H1 (cell line): ENCODE measurements at regions not wholly inside any gene's neighbourhood (a gene's known extent, or its start where the extent isn't known, plus 50 kb on each side); places are given as distances from the start of the nearest gene placed in this dataset.

ENCODE experiments used
- CTCF ChIA-PET: fragments of 300-600 bp; sonication (Branson Sonifier 250); formaldehyde crosslinking; loops from one replicate; lab custom pipeline; 2021; ENCODE audit not compliant: partially characterized antibody; lab: Charles Lee
- POLR2A ChIA-PET: fragments of 300-600 bp; sonication (Branson Sonifier 250); formaldehyde crosslinking; loops from one replicate; lab custom pipeline; 2021; ENCODE audit warnings: inconsistent platforms; ENCODE audit not compliant: partially characterized antibody; lab: Charles Lee
- DNase-seq, 2 experiments: peaks; one replicate each; pipeline versions ENCODE4 v3.0.0 to v3.0.0-alpha.2; 2010 to 2022; ENCODE audit warnings: low spot score in 2 of 2, low read depth in 1 of 2, mixed read lengths in 1 of 2
- FAIRE-seq: peaks from 2 replicates; lab custom pipeline; 2011; peaks lifted over from hg19 to GRCh38; lab: Jason Lieb, UNC
- H2AFZ ChIP-seq: 2 replicates; pipeline ENCODE4 v1.8.1; 2012; ENCODE audit warnings: low read length, inconsistent platforms
- H2AK5ac ChIP-seq: 2 replicates; pipeline ENCODE4 v1.6.1; 2013; ENCODE audit warnings: low read depth, low read length
- H2BK120ac ChIP-seq: replicated peaks from 2 replicates; pipeline ENCODE3; 2013; ENCODE audit warnings: low read depth, low read length, inconsistent platforms
- H2BK12ac ChIP-seq: 2 replicates; pipeline ENCODE4 v1.6.1; 2013; ENCODE audit warnings: low read depth, low read length
- H2BK15ac ChIP-seq: 2 replicates; pipeline ENCODE4 v1.6.1; 2013; ENCODE audit warnings: low read length
- H2BK20ac ChIP-seq: 2 replicates; pipeline ENCODE4 v1.6.1; 2013; ENCODE audit warnings: low read length
- H2BK5ac ChIP-seq: 2 replicates; pipeline ENCODE4 v1.6.1; 2013; ENCODE audit warnings: low read depth, low read length
- H3K14ac ChIP-seq: 2 replicates; pipeline ENCODE4 v1.6.1; 2013; ENCODE audit warnings: inconsistent platforms; ENCODE audit not compliant: insufficient read length
- H3K18ac ChIP-seq: 2 replicates; pipeline ENCODE4 v1.6.1; 2013; ENCODE audit warnings: low read length; ENCODE audit errors: extremely low read depth
- H3K23ac ChIP-seq: 2 replicates; pipeline ENCODE4 v1.6.1; 2013; ENCODE audit warnings: inconsistent platforms; ENCODE audit not compliant: insufficient read length
- H3K23me2 ChIP-seq: 2 replicates; pipeline ENCODE4 v1.6.1; 2013; ENCODE audit warnings: low read depth, low read length
- H3K27ac ChIP-seq: 2 replicates; pipeline ENCODE4 v1.6.1; 2011; ENCODE audit warnings: low read depth, low read length, inconsistent platforms
- H3K27me3 ChIP-seq, 4 experiments: replicated peaks in 1 of 4; 1 replicate in 1 of 4; 2 replicates in 3 of 4; pipeline versions ENCODE4 v1.6.1 to v1.8.1; 2011 to 2013; ENCODE audit warnings: low read length in 3 of 4, mild to moderate bottlenecking in 3 of 4, inconsistent platforms in 2 of 4, mixed read lengths in 2 of 4, moderate library complexity in 1 of 4; ENCODE audit not compliant: control insufficient read depth in 3 of 4, insufficient read depth in 3 of 4; ENCODE audit errors: extremely low read depth in 1 of 4
- H3K36me3 ChIP-seq, 4 experiments: 2 replicates each; pipeline versions ENCODE4 v1.6.1 to v1.8.1; 2011 to 2013; ENCODE audit warnings: mild to moderate bottlenecking in 4 of 4, low read length in 3 of 4, moderate library complexity in 2 of 4, control low read depth in 1 of 4, inconsistent platforms in 1 of 4; ENCODE audit not compliant: insufficient read depth in 4 of 4, control insufficient read depth in 2 of 4
- H3K4ac ChIP-seq: replicated peaks from 2 replicates; pipeline ENCODE3; 2013; ENCODE audit warnings: low read length, low read depth, mixed read lengths, inconsistent platforms; ENCODE audit not compliant: insufficient read length
- H3K4me1 ChIP-seq, 4 experiments: replicated peaks in 1 of 4; 1 replicate in 1 of 4; 2 replicates in 3 of 4; pipeline versions ENCODE4 v1.6.1 to v1.8.1; 2011 to 2013; ENCODE audit warnings: low read length in 3 of 4, inconsistent platforms in 2 of 4, mixed read lengths in 1 of 4; ENCODE audit not compliant: insufficient read depth in 4 of 4, control insufficient read depth in 3 of 4
- H3K4me2 ChIP-seq, 2 experiments: 2 replicates each; pipeline versions ENCODE4 v1.6.1 to v1.8.1; 2011 to 2013; ENCODE audit warnings: low read depth in 2 of 2, low read length in 2 of 2, control low read depth in 1 of 2, inconsistent platforms in 1 of 2, mild to moderate bottlenecking in 1 of 2; ENCODE audit not compliant: insufficient read depth in 1 of 2
- H3K4me3 ChIP-seq, 4 experiments: fragments of 200-600, 300-600 bp in 1 of 4; sonication (generic), shearing (Covaris generic), sonication (Bioruptor Twin) in 1 of 4; 2 replicates each; pipeline versions ENCODE4 v1.5.1 to v1.8.1; 2011 to 2016; ENCODE audit warnings: low read length in 4 of 4, low read depth in 3 of 4, control low read depth in 2 of 4, inconsistent platforms in 2 of 4, mild to moderate bottlenecking in 2 of 4, mixed read lengths in 1 of 4, moderate library complexity in 1 of 4; ENCODE audit not compliant: insufficient read depth in 2 of 4; ENCODE audit errors: extremely low read depth in 1 of 4
- H3K56ac ChIP-seq: replicated peaks from 2 replicates; pipeline ENCODE3; 2013; ENCODE audit warnings: low read depth, mild to moderate bottlenecking, mixed read lengths, low read length, inconsistent platforms; ENCODE audit not compliant: insufficient read length
- H3K79me1 ChIP-seq: 2 replicates; pipeline ENCODE4 v1.6.1; 2013; ENCODE audit warnings: low read depth, low read length, control low read depth
- H3K79me2 ChIP-seq, 2 experiments: 2 replicates each; pipeline versions ENCODE4 v1.6.1 to v1.8.1; 2012 to 2013; ENCODE audit warnings: low read length in 2 of 2, mild to moderate bottlenecking in 2 of 2, inconsistent platforms in 1 of 2; ENCODE audit not compliant: insufficient read depth in 2 of 2, control insufficient read depth in 1 of 2
- H3K9ac ChIP-seq, 4 experiments: replicated peaks in 1 of 4; 1 replicate in 1 of 4; 2 replicates in 3 of 4; pipeline versions ENCODE4 v1.6.1 to v1.8.1; 2011 to 2013; ENCODE audit warnings: low read depth in 3 of 4, low read length in 3 of 4, control low read depth in 2 of 4, mild to moderate bottlenecking in 2 of 4, moderate library complexity in 2 of 4, inconsistent platforms in 1 of 4; ENCODE audit errors: extremely low read depth in 1 of 4
- H3K9me3 ChIP-seq, 2 experiments: 2 replicates each; pipeline versions ENCODE4 v1.6.1 to v1.8.1; 2012 to 2013; ENCODE audit warnings: mild to moderate bottlenecking in 2 of 2, moderate library complexity in 2 of 2, control low read depth in 1 of 2, inconsistent platforms in 1 of 2, low read depth in 1 of 2, low read length in 1 of 2, mixed read lengths in 1 of 2; ENCODE audit not compliant: insufficient read depth in 2 of 2
- H4K20me1 ChIP-seq, 2 experiments: replicated peaks in 1 of 2; 2 replicates each; pipeline versions ENCODE3 to v1.8.1; 2011 to 2013; ENCODE audit warnings: inconsistent platforms in 2 of 2, low read length in 2 of 2, mild to moderate bottlenecking in 1 of 2; ENCODE audit not compliant: insufficient read depth in 2 of 2, control insufficient read depth in 1 of 2
- H4K5ac ChIP-seq: 2 replicates; pipeline ENCODE4 v1.6.1; 2013; ENCODE audit warnings: low read length, low read depth, mixed read lengths, inconsistent platforms; ENCODE audit not compliant: insufficient read length
- H4K8ac ChIP-seq: 2 replicates; pipeline ENCODE4 v1.8.0; 2013; ENCODE audit warnings: mild to moderate bottlenecking, moderate library complexity, low read length, inconsistent platforms; ENCODE audit not compliant: insufficient read depth; ENCODE audit errors: extremely low read depth
- H4K91ac ChIP-seq: replicated peaks from 2 replicates; pipeline ENCODE3; 2013; ENCODE audit warnings: low read length, mixed read lengths, inconsistent platforms; ENCODE audit not compliant: insufficient read length
- ASH2L ChIP-seq: fragments of 200-600, 300-600 bp; sonication (generic); IDR thresholded peaks from one replicate; pipeline ENCODE4 v1.7.1; 2017; ENCODE audit warnings: low read length
- BACH1 ChIP-seq: IDR thresholded peaks from 2 replicates; pipeline ENCODE4 v1.6.1; 2012; ENCODE audit warnings: low read length, improper control_type of control experiment
- BCL11A ChIP-seq, 2 experiments: IDR thresholded peaks; one replicate each; pipeline ENCODE4 v1.6.1; 2011; ENCODE audit warnings: low read depth in 2 of 2, low read length in 2 of 2, mild to moderate bottlenecking in 2 of 2
- EGR1 ChIP-seq: IDR thresholded peaks from 2 replicates; pipeline ENCODE4 v1.6.1; 2011; ENCODE audit warnings: low read depth, low read length, borderline replicate concordance
- EP300 ChIP-seq, 2 experiments: IDR thresholded peaks; 1 replicate in 1 of 2; 2 replicates in 1 of 2; pipeline ENCODE4 v1.6.1; 2011 to 2012; ENCODE audit warnings: low read depth in 2 of 2, low read length in 2 of 2, mild to moderate bottlenecking in 2 of 2, borderline replicate concordance in 1 of 2, inconsistent platforms in 1 of 2, moderate library complexity in 1 of 2
- MAFK ChIP-seq: IDR thresholded peaks from 2 replicates; pipeline ENCODE4 v1.6.1; 2012; ENCODE audit warnings: low read depth, mild to moderate bottlenecking, improper control_type of control experiment, low read length
- NANOG ChIP-seq: IDR thresholded peaks from 2 replicates; pipeline ENCODE4 v1.6.1; 2011; ENCODE audit warnings: low read length, low read depth, mild to moderate bottlenecking, inconsistent platforms; ENCODE audit not compliant: insufficient read depth, poor library complexity, severe bottlenecking
- PHF8 ChIP-seq: fragments of 200-600 bp; sonication (generic); conservative IDR thresholded peaks from 2 replicates; pipeline ENCODE4 v1.7.1; 2012; ENCODE audit warnings: low read depth, mild to moderate bottlenecking, inconsistent platforms, low read length, moderate library complexity
- POLR2A ChIP-seq, 2 experiments: IDR thresholded peaks; 1 replicate in 1 of 2; 2 replicates in 1 of 2; pipeline ENCODE4 v1.6.1; 2011; ENCODE audit warnings: low read depth in 2 of 2, low read length in 2 of 2, mild to moderate bottlenecking in 2 of 2; ENCODE audit errors: control extremely low read depth in 1 of 2
- RFX5 ChIP-seq: IDR thresholded peaks from 2 replicates; pipeline ENCODE4 v1.6.1; 2011; ENCODE audit warnings: low read depth, low read length, improper control_type of control experiment, borderline replicate concordance
- SIN3A ChIP-seq, 2 experiments: IDR thresholded peaks in 1 of 2; conservative IDR thresholded peaks in 1 of 2; 2 replicates each; pipeline ENCODE4 v1.6.1; 2011 to 2012; ENCODE audit warnings: low read length in 2 of 2, improper control_type of control experiment in 1 of 2, low read depth in 1 of 2, mild to moderate bottlenecking in 1 of 2
- SP1 ChIP-seq: IDR thresholded peaks from 2 replicates; pipeline ENCODE4 v1.6.1; 2011; ENCODE audit warnings: low read depth, low read length
- SRF ChIP-seq: IDR thresholded peaks from 2 replicates; pipeline ENCODE4 v1.6.1; 2011; ENCODE audit warnings: mild to moderate bottlenecking, low read depth, low read length, moderate library complexity
- SUZ12 ChIP-seq: fragments of 200-600 bp; sonication (generic); IDR thresholded peaks from 2 replicates; pipeline ENCODE4 v1.6.1; 2012; ENCODE audit warnings: mild to moderate bottlenecking, inconsistent platforms, low read length, moderate library complexity, mixed read lengths
- TCF12 ChIP-seq: IDR thresholded peaks from 2 replicates; pipeline ENCODE4 v1.6.1; 2011; ENCODE audit warnings: low read depth, mild to moderate bottlenecking, low read length
- WGBS, 2 experiments: shearing (Covaris generic) in 1 of 2; methylation state at CpG; one replicate each; pipeline versions ENCODE4 v1.1.6 to v1.1.7; 2013 to 2015; ENCODE audit warnings: low lambda C conversion rate in 2 of 2, mixed read lengths in 2 of 2, inconsistent platforms in 1 of 2, low coverage in 1 of 2, missing lambda C conversion rate in 1 of 2; ENCODE audit not compliant: insufficient replicate concordance in 2 of 2, insufficient coverage in 1 of 2, insufficient read length in 1 of 2; ENCODE audit errors: extremely low coverage in 1 of 2, missing lambda C conversion rate in 1 of 2; 5-methylcytosine and 5-hydroxymethylcytosine counted together

DNA sequence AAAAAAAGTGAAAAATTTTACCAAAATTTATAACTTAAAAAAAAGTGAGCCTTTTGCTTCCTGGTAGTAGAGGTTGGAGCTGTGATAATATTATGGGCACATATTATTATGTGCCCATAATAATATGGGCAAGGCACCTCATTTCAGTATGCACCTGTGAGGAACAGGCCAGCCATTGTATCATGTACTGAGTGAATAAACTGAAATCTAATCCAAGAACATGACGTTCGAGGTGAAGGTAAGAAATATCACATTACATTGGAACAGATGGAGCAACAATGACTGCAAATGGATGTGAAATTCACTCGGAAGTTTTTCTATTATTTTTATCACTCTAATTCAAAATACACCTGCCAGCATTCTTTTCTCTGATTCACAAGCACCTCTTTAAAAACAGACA, 216.0 kb downstream of the KLF6 start:
- Histone ChIP-seq H4K5ac (no peak overlapping the region), H3K56ac (no peak overlapping the region), H3K4me3 (no peak overlapping the region), H3K27me3 (no peaks in the 10 kb centered on the region), H4K20me1 (no peaks in the 10 kb centered on the region), H3K36me3 (no peaks in the 10 kb centered on the region), H2BK20ac (no peak overlapping the region), H4K91ac (no peak overlapping the region), H2BK120ac (no peak overlapping the region), H2BK5ac (no peak overlapping the region), H2BK15ac (no peak overlapping the region), H4K8ac (no peak overlapping the region), H3K79me1 (no peaks in the 10 kb centered on the region), H3K4ac (no peak overlapping the region), H3K23ac (no peak overlapping the region), H3K4me2 (no peak overlapping the region), H3K27ac (no peak overlapping the region), H3K79me2 (no peaks in the 10 kb centered on the region), H2AK5ac (no peak overlapping the region), H3K18ac (no peak overlapping the region), H3K9ac (no peak overlapping the region), H2BK12ac (no peak overlapping the region), H3K23me2 (no peaks in the 10 kb centered on the region), H3K9me3 (peaks cover 3 to 5% of the 10 kb centered on the region in 2 experiments; a peak in 1 of 4 replicates), H3K4me1 (no peaks in the 10 kb centered on the region; a peak in 3 of 7 replicates), H3K14ac (no peak overlapping the region), H2AFZ (no peak overlapping the region)
- CTCF ChIA-PET, result no interaction called here
- 91% methylated on average over 3 of the region's 3 CpGs; no CpG with 5 or more reads in 1 of the 2 experiments for WGBS, 2 experiments
- POLR2A ChIA-PET, result no interaction called here
- FAIRE-seq (no peak), DNase-seq (no peak)
- TF ChIP-seq RFX5 (no peak), SUZ12 (no peak), MAFK (no peak), TCF12 (no peak), BACH1 (no peak), SP1 (no peak), ASH2L (no peak), EP300 (IDR thresholded peaks at IDR 0.05; ENCODE audit: borderline replicate concordance in 1 of 2, low read depth in 2 of 2, low read length in 2 of 2) (no peak), POLR2A (IDR thresholded peaks at IDR 0.05; ENCODE audit: control extremely low read depth in 1 of 2, low read depth in 2 of 2, low read length in 2 of 2) (no peak), NANOG (no peak), BCL11A (IDR thresholded peaks at IDR 0.05; ENCODE audit: low read depth in 2 of 2, low read length in 2 of 2) (no peak), SRF (no peak), EGR1 (no peak), PHF8 (no peak), SIN3A (conservative IDR thresholded peaks at IDR 0.05 in 1 of 2, IDR thresholded peaks at IDR 0.05 in 1 of 2; ENCODE audit: low read depth in 1 of 2, low read length in 2 of 2) (no peak)
